A673 (cell line): ENCODE measurements at regions not wholly inside any gene's neighbourhood (a gene's known extent, or its start where the extent isn't known, plus 50 kb on each side); places are given as distances from the start of the nearest gene placed in this dataset.

Experiments
- BruUV-seq: library from RNA; stranded (reverse); fragments of 400-500 nt; replicated peaks from 2 replicates; lab custom pipeline; 2021; lab: Mats Ljungman, UMichigan
- CTCF ChIA-PET: fragments of 300-600 bp; sonication (Branson Sonifier 250); formaldehyde crosslinking; loops from one replicate; lab custom pipeline; 2022; ENCODE audit warnings: antibody characterized with exemption; lab: Charles Lee
- POLR2A ChIA-PET: fragments of 300-600 bp; sonication (Branson Sonifier 250); formaldehyde crosslinking; loops from one replicate; lab custom pipeline; 2022; ENCODE audit warnings: antibody characterized with exemption; ENCODE audit not compliant: low non-redundant PET; lab: Charles Lee
- DNase-seq: peaks from one replicate; pipeline ENCODE4 v3.0.0-alpha.2; 2015; ENCODE audit warnings: low spot score
- H3K27ac ChIP-seq: fragments of 200-600 bp; sonication (generic); 2 replicates; pipeline ENCODE4 v1.5.1; 2016; ENCODE audit warnings: mixed run types, low read depth, mild to moderate bottlenecking, mixed read lengths, antibody characterized with exemption, low read length; ENCODE audit not compliant: poor library complexity, severe bottlenecking
- H3K27me3 ChIP-seq: fragments of 200-600 bp; sonication (generic); replicated peaks from 2 replicates; pipeline ENCODE4 v1.6.1; 2017; ENCODE audit warnings: mixed run types, low read depth, mild to moderate bottlenecking, mixed read lengths, antibody characterized with exemption, low read length; ENCODE audit not compliant: insufficient read depth, poor library complexity
- H3K36me3 ChIP-seq: fragments of 200-600 bp; sonication (generic); 2 replicates; pipeline ENCODE4 v1.6.1; 2016; ENCODE audit warnings: mixed run types, mild to moderate bottlenecking, mixed read lengths, antibody characterized with exemption, low read length; ENCODE audit not compliant: insufficient read depth, poor library complexity, severe bottlenecking
- H3K4me1 ChIP-seq: fragments of 200-600 bp; sonication (generic); 2 replicates; pipeline ENCODE4 v1.6.1; 2017; ENCODE audit warnings: mixed run types, mild to moderate bottlenecking, mixed read lengths, antibody characterized with exemption, low read length; ENCODE audit not compliant: insufficient read depth, poor library complexity, severe bottlenecking
- H3K4me3 ChIP-seq: fragments of 200-600 bp; sonication (generic); 2 replicates; pipeline ENCODE4 v1.5.1; 2016; ENCODE audit warnings: low read depth, mixed run types, mild to moderate bottlenecking, mixed read lengths, low read length; ENCODE audit not compliant: poor library complexity, severe bottlenecking
- H3K9me3 ChIP-seq: fragments of 200-600 bp; sonication (generic); 2 replicates; pipeline ENCODE4 v1.6.1; 2016; ENCODE audit warnings: mixed run types, low read depth, mild to moderate bottlenecking, mixed read lengths, antibody characterized with exemption, low read length; ENCODE audit not compliant: poor library complexity, severe bottlenecking
- EZH2 ChIP-seq: fragments of 200-600 bp; sonication (generic); IDR thresholded peaks from 2 replicates; pipeline ENCODE4 v1.6.1; 2017; ENCODE audit warnings: borderline replicate concordance, low read depth, mild to moderate bottlenecking, mixed read lengths, antibody characterized with exemption, low read length; ENCODE audit not compliant: poor library complexity, severe bottlenecking
- intact Hi-C: fragments of 100-400 bp; cut with micrococcal nuclease; formaldehyde crosslinking; loops from one replicate; pipeline ENCODE4 v1.10.0; 2022; ENCODE audit not compliant: unreplicated experiment
- TF ChIP-seq, protein P1 (sequence below): fragments of 300-800, 200-600 bp; sonication (generic); conservative IDR thresholded peaks from 2 replicates; pipeline ENCODE4 v1.5.1; 2017; ENCODE audit warnings: low read depth, mild to moderate bottlenecking, antibody characterized with exemption, low read length, moderate library complexity, mixed read lengths

DNA sequence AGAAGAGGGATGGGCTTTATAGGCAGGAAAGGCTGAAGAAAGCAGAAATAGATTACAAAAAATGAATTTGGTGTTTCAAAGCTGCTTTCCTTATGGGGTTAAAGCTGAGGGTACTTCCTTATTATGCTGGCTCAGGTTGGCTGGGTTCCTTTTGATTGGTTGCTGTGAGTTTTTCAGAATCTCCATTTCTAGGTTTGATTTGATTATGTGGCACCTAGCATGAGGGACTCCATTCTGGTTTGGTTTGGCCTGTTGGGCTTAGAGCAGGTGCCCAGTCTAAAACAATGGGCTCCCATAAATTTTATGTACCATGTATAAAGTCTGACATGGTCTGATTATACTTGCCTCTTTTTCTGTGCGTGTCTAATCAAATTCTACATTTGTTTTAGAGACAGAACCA, 362.7 kb downstream of the CXCL12 start:
- TF ChIP-seq EZH2, result no peak
- TF ChIP-seq, protein P1, sequence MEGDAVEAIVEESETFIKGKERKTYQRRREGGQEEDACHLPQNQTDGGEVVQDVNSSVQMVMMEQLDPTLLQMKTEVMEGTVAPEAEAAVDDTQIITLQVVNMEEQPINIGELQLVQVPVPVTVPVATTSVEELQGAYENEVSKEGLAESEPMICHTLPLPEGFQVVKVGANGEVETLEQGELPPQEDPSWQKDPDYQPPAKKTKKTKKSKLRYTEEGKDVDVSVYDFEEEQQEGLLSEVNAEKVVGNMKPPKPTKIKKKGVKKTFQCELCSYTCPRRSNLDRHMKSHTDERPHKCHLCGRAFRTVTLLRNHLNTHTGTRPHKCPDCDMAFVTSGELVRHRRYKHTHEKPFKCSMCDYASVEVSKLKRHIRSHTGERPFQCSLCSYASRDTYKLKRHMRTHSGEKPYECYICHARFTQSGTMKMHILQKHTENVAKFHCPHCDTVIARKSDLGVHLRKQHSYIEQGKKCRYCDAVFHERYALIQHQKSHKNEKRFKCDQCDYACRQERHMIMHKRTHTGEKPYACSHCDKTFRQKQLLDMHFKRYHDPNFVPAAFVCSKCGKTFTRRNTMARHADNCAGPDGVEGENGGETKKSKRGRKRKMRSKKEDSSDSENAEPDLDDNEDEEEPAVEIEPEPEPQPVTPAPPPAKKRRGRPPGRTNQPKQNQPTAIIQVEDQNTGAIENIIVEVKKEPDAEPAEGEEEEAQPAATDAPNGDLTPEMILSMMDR, result no peak

DNA sequence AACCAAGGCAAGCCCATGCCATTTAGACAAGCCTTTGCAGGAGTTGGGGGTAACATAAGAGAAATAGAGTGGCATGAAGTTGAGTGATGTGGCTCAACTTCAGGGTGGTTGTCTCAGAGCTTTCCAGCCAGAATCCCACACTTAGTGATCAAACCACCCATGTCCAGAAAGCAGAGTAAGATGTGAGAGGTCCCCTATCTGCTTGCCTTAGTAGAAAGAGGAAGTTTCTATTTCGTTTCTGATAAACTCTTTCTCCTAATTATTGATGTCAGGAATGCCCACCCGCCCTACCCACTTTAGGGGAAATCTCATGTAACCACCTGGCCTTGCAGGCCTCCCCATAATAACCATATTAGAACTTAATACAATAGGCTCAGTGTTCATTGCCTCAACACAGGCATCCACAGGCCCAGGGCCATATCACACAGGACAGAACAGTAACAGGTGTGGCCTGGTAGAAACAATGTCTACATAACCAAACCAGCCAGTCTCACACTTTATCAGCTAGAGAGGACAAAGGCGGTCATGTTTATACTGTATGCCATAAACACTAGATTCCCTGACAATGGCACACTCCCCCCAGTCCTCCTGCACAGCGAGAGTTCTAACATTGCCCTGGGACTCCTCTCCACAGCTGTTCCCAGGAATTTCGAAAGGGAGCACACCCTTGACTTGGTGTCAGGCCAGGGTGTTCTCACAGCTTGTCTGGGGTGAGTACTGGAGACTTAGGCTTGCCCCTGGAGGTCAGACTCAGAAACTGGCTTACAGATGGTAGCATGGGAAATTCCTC, 364.4 kb downstream of the CXCL12 start:
- H3K4me3 ChIP-seq, result no peak overlapping the region
- no peak overlapping the region for H3K27ac ChIP-seq
- ChIA-PET CTCF (no interaction called here), POLR2A (no interaction called here)
- no peaks in the 10 kb centered on the region for H3K4me1 ChIP-seq
- BruUV-seq, result no TSS peak
- no peaks in the 10 kb centered on the region for H3K9me3 ChIP-seq
- no peaks in the 10 kb centered on the region for H3K27me3 ChIP-seq
- TF ChIP-seq, protein P1, result no peak
- no peak for TF ChIP-seq EZH2
- no peaks in the 10 kb centered on the region for H3K36me3 ChIP-seq
- intact Hi-C loops, result no loop called here
- no peak for DNase-seq

More for the DNA sequence above, 362.7 kb downstream of the CXCL12 start:
- ChIA-PET CTCF (no interaction called here), POLR2A (no interaction called here)
- intact Hi-C loops, result no loop called here
- no peak for DNase-seq
- BruUV-seq, result no TSS peak
- H3K36me3 ChIP-seq, result no peaks in the 10 kb centered on the region
- H3K4me3 ChIP-seq, result no peak overlapping the region
- H3K4me1 ChIP-seq, result no peaks in the 10 kb centered on the region
- H3K9me3 ChIP-seq, result no peaks in the 10 kb centered on the region
- H3K27me3 ChIP-seq, result no peaks in the 10 kb centered on the region
- H3K27ac ChIP-seq, result no peak overlapping the region

DNA sequence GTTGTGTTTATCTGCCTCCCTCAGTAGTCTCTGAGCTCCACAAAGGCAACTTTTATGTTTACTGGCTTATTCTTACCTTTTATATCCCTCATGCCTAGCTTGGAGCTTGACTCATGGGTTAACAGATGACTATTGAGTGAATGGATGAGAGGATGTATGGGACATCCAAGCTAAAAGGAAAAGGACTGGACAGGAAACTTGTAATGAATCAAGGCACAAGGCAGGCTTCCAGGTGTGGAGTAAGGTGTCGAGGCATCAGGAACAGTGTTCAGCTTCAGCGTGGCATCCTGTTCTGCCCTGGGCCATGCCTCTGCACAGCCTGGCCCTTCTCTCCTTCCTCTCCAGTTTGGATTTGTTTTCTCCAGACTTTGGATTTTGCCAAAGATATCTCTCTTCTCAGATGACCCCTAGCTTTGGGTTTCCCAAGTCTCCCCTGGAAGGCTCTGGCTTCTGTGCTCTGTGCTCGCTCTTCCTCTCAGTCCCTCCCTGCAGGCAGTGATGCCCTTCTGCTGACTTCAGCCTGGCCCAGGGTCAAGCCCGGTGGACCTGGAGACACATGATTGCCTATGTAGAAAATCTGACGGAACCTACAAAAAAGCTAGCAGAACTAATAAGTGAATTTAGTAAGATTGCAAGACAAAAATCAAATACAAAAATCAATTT, 367.3 kb downstream of the CXCL12 start:
- Histone ChIP-seq H3K4me1 (no peaks in the 10 kb centered on the region), H3K27ac (no peak overlapping the region), H3K4me3 (no peak overlapping the region), H3K36me3 (no peaks in the 10 kb centered on the region), H3K27me3 (no peaks in the 10 kb centered on the region), H3K9me3 (no peaks in the 10 kb centered on the region)
- TF ChIP-seq, protein P1, result no peak
- TF ChIP-seq EZH2, result no peak
- ChIA-PET POLR2A (no interaction called here), CTCF (interaction anchor here (0.6 kb wide), 1 partner anchor 19 kb away, joined by 7 read pairs; no protein-coding TSS in a partner anchor)
- no TSS peak for BruUV-seq
- no peak for DNase-seq
- intact Hi-C loops, result no loop called here
